ENCODE measurements at regions not wholly inside any gene's neighbourhood (a gene's known extent, or its start where the extent isn't known, plus 50 kb on each side); places are given as distances from the start of the nearest gene placed in this dataset.
"Not testable (repeated sequence)": the region's sequence is repeated elsewhere in the genome, so short reads cannot be mapped to it uniquely, and the experiment has no call there.

GRCh38 chr6:135129136-135129856 is 51.8 kb upstream of the MYB start:
- peak in 1 of 2 donors; percentile 31 for DNase-seq

GRCh38 chr6:135128268-135128914 is 52.7 kb upstream of the MYB start:
- DNase-seq, result no peak

- no peak for DNase-seq
Measured at GRCh38 chr6:135126729-135127128, 54.4 kb upstream of the MYB start.

GRCh38 chr6:135126034-135126433 is 55.1 kb upstream of the MYB start:
- DNase-seq, result no peak

- DNase-seq, result no peak
Measured at GRCh38 chr6:135121434-135121833, 59.7 kb upstream of the MYB start.

GRCh38 chr6:135118134-135118730 is 62.9 kb upstream of the MYB start:
- no peak for DNase-seq

GRCh38 chr6:135117413-135117968 is 62.9 kb upstream of the HBS1L start:
- no peak for DNase-seq

GRCh38 chr6:135116571-135116970 is 61.9 kb upstream of the HBS1L start:
- DNase-seq, result no peak

- DNase-seq, result peak; percentile 54 to 62
Measured at GRCh38 chr6:135115834-135116233, 61.2 kb upstream of the HBS1L start.

GRCh38 chr6:135115411-135115810 is 60.8 kb upstream of the HBS1L start:
- no peak for DNase-seq

GRCh38 chr6:135114355-135115145 is 59.9 kb upstream of the HBS1L start:
- no peak for DNase-seq

GRCh38 chr6:135113860-135114259 is 59.2 kb upstream of the HBS1L start:
- DNase-seq, result no peak

GRCh38 chr6:135112951-135113350 is 58.3 kb upstream of the HBS1L start:
- not testable (repeated sequence) for DNase-seq

GRCh38 chr6:135110261-135110781 is 55.7 kb upstream of the HBS1L start:
- not testable (repeated sequence) for DNase-seq

- DNase-seq, result no peak
Measured at GRCh38 chr6:135109761-135110160, 55.1 kb upstream of the HBS1L start.

GRCh38 chr6:135108692-135109091 is 54.1 kb upstream of the HBS1L start:
- DNase-seq, result no peak

- DNase-seq, result no peak
Measured at GRCh38 chr6:135106611-135107010, 52.0 kb upstream of the HBS1L start.

GRCh38 chr6:135105710-135106109 is 51.1 kb upstream of the HBS1L start:
- DNase-seq, result no peak

GRCh38 chr6:135105299-135105698 is 50.7 kb upstream of the HBS1L start:
- no peak for DNase-seq
